Spinal cord (tissue), 9 donors: ENCODE measurements at regions not wholly inside any gene's neighbourhood (a gene's known extent, or its start where the extent isn't known, plus 50 kb on each side); places are given as distances from the start of the nearest gene placed in this dataset.

Source experiments
- DNase-seq, 6 donors: peaks; one replicate each; pipeline versions ENCODE4 v3.0.0 to v3.0.0-alpha.2; 2013 to 2015; ENCODE audit warnings: low spot score in 6 of 6, low read depth in 4 of 6
- H3K27ac ChIP-seq: one replicate; pipeline ENCODE4 v1.5.1; 2013; ENCODE audit warnings: low read depth, low read length, control low read depth
- H3K27me3 ChIP-seq: one replicate; pipeline ENCODE4 v1.6.1; 2013; ENCODE audit warnings: low read length; ENCODE audit not compliant: control insufficient read depth, insufficient read depth
- H3K36me3 ChIP-seq: one replicate; pipeline ENCODE4 v1.6.1; 2013; ENCODE audit warnings: low read length; ENCODE audit not compliant: control insufficient read depth, insufficient read depth
- H3K4me1 ChIP-seq: one replicate; pipeline ENCODE4 v1.6.1; 2013; ENCODE audit warnings: low read length; ENCODE audit not compliant: control insufficient read depth, insufficient read depth
- H3K4me3 ChIP-seq: one replicate; pipeline ENCODE4 v1.5.1; 2013; ENCODE audit warnings: low read depth, low read length, control low read depth
- H3K9me3 ChIP-seq: one replicate; pipeline ENCODE4 v1.6.1; 2013; ENCODE audit warnings: low read length; ENCODE audit not compliant: control insufficient read depth, insufficient read depth
- WGBS: methylation state at CpG from one replicate; pipeline ENCODE4 v1.1.5; 2013; ENCODE audit warnings: missing lambda C conversion rate; ENCODE audit not compliant: insufficient coverage; 5-methylcytosine and 5-hydroxymethylcytosine counted together
- donor health status: healthy.

DNA sequence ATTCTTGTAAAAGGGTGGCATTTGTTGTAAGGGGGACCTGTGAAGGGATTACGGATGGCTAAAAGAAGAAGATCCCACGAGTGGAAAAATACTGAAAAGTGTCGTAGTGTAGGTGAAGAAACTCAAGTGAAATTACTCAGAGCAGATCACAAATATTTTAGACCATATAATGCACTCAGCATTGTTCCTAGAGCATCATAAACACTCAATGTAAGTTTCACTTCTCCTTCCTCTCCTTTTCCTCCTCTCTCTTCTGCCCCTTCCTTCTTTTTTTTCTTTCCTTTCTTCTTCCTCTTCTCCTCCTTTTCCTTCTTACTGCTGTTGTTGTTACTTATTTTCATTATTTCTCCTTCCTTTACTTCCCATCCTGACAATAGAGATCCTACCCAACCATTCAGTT, 445.6 kb downstream of the ADAMTS20 start:
- Histone ChIP-seq H3K4me1 (no peaks in the 10 kb centered on the region), H3K27me3 (no peaks in the 10 kb centered on the region), H3K9me3 (no peaks in the 10 kb centered on the region), H3K27ac (no peak overlapping the region), H3K4me3 (no peak overlapping the region), H3K36me3 (no peaks in the 10 kb centered on the region)
- no CpG with 5 or more reads among the region's 3 CpGs for WGBS
- DNase-seq = no peak

DNA sequence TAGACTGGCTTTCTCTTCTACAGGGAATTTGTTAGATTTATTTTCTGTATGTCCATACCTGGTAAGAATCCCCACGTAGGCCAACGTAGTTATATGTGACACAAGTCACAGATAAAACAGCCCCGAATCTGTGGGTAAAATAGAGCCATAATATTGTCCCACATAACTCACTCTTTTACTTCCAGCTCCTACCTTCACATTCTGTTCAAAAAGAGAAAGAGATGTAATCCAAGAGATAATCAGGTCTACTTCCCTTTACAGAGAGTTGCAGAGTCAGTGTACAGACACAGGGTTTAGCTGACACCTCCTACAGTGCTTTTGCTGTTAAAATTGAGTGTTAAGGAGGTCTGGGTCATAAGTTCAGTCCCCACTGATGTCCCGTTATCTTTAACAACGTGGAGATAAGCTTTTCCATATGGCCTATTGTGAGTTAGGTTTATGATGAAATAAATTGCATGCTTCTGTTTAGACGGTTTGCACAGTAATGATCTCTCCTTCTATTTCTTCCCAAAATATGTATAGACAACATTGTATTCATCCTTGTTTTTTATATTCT, 446.5 kb downstream of the ADAMTS20 start:
- Histone ChIP-seq H3K4me3 (no peak overlapping the region), H3K4me1 (no peaks in the 10 kb centered on the region), H3K27me3 (no peaks in the 10 kb centered on the region), H3K27ac (no peak overlapping the region), H3K9me3 (no peaks in the 10 kb centered on the region), H3K36me3 (no peaks in the 10 kb centered on the region)
- no CpG with 5 or more reads among the region's 6 CpGs for WGBS
- no peak for DNase-seq

DNA sequence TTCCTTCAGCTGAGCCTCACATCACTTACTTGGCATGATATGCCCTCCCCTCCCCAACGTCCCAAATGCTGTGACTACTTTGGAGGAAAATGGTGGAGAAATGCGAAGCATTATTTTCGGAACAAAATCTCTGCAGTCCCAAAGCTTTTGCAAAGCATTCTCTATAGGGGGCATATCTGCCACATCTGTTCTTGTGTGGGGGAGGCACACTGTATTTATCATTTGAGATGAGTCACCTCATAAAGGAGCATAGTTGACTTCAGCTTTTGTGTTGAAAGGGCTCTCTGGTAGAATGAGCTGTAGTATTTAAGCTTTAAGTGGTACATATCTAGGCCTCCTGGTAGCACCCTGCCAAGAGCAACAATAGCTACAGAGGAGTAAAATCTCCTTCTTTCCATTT, 447.5 kb downstream of the ADAMTS20 start:
- peak in 1 of 6 donors; percentile 29 for DNase-seq
- Histone ChIP-seq H3K4me3 (no peak overlapping the region), H3K4me1 (no peaks in the 10 kb centered on the region), H3K9me3 (no peaks in the 10 kb centered on the region), H3K27ac (no peak overlapping the region), H3K27me3 (no peaks in the 10 kb centered on the region), H3K36me3 (no peaks in the 10 kb centered on the region)
- WGBS = 90% methylated on average over 2 of the region's 3 CpGs

DNA sequence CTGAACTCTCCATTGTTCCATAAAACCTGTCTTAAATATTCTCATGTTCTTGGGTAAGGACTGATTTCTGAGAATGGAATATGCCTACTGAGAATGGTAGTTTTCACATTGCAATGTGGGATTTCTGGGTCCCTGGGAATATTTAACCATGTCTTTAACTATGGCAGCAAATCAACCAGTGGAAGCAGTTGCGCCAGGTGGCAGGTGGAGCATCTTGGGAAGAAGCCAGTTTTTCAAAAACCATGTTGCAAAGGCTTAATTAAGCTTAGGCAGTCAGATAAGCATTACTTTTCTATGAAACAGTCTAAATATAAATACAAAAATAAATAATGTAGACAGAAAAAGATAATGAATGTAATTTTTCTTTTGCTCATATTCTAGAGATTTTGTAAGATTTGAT, 448.1 kb downstream of the ADAMTS20 start:
- no peak overlapping the region for H3K4me3 ChIP-seq
- H3K36me3 ChIP-seq = no peaks in the 10 kb centered on the region
- DNase-seq = peak in 1 of 6 donors; percentile 40
- no peak overlapping the region for H3K27ac ChIP-seq
- no CpG with 5 or more reads among the region's 1 CpG for WGBS
- no peaks in the 10 kb centered on the region for H3K4me1 ChIP-seq
- H3K27me3 ChIP-seq = no peaks in the 10 kb centered on the region
- no peaks in the 10 kb centered on the region for H3K9me3 ChIP-seq

DNA sequence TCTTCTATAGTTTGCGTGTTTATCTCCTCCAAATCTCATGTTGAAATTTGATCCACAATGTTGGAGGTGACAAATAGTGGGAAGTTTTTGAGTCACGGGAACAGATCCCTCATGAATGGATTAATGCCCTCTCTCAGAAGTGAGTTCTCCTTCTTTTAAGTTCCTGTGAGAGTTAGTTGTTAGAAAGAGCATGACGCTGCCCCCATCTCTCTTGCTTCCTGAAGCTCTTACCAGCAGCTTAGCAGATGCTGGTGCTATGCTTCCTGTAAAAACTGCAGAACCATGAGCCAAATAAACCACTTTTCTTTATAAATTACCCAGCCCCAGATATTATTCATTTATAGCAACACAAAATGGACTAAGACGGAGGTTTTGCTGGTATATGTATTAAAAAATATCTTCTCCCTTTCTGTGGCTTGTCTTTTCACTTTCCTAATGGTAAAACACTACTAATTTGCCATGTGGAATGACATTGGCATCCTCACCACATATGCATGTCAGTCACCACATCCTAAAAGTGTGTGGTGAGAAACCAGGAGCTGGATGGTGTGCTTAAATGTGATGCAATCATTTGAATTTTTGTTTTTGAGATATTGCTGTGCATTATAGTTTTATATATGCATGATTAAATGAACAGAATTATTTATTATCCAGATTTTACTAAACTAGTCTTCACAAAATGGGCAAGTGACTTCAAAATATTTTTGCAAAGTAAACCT, 449.3 kb downstream of the ADAMTS20 start:
- Histone ChIP-seq H3K9me3 (no peaks in the 10 kb centered on the region), H3K27ac (no peak overlapping the region), H3K4me3 (no peak overlapping the region), H3K27me3 (no peaks in the 10 kb centered on the region), H3K36me3 (no peaks in the 10 kb centered on the region), H3K4me1 (no peaks in the 10 kb centered on the region)
- no peak for DNase-seq
- WGBS = 63% methylated on average over 1 of the region's 4 CpGs

DNA sequence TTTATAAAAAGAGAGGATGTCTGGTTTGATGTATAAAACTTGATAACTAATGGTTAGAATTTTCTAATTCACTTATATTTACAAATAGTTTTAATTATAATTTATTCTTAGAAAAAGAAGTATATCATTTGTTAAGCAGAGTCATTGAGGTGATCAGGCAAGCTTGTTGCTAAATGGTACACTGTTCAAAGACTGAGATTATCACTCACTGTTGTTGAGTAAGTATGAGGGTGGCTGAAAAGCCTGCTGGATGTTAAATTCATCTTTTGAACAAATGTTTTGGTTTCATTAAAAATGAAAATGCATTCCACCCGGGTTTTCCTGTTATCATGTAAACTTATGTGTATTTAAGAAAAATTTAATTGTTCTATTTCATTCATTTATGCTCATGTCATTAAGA, 451.8 kb downstream of the ADAMTS20 start:
- Histone ChIP-seq H3K27ac (no peak overlapping the region), H3K27me3 (no peaks in the 10 kb centered on the region), H3K36me3 (no peaks in the 10 kb centered on the region), H3K9me3 (no peaks in the 10 kb centered on the region), H3K4me3 (no peak overlapping the region), H3K4me1 (no peaks in the 10 kb centered on the region)
- WGBS = no CpG with 5 or more reads among the region's 1 CpG
- no peak for DNase-seq

DNA sequence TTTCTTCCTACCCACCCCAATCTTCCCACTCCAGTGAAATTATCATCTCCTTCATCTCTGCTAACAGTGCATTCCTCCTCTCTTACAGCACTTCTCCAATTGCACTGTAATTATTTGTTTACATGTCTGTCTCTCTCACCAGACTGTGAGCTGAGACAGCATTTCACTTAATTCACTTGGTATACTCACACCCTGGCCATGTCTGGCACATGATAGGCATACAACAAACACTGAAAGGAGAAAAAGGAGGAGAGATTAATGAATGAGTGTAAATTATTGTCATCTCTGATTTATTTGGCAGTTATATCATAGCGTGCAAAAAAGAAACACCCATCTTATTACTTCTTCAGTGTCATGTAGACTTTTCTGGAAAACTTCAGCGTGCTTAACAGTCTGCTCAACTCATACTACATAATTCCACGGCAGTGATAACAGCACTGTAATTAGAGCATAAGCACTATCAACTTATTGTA, 452.3 kb downstream of the ADAMTS20 start:
- H3K27ac ChIP-seq = no peak overlapping the region
- H3K4me1 ChIP-seq = no peaks in the 10 kb centered on the region
- no peaks in the 10 kb centered on the region for H3K27me3 ChIP-seq
- H3K9me3 ChIP-seq = no peaks in the 10 kb centered on the region
- WGBS = no CpG with 5 or more reads among the region's 3 CpGs
- no peak overlapping the region for H3K4me3 ChIP-seq
- no peak for DNase-seq
- no peaks in the 10 kb centered on the region for H3K36me3 ChIP-seq

GRCh38 chr12:43098766-43099550, 453.0 kb downstream of the ADAMTS20 start:
- no peak overlapping the region for H3K27ac ChIP-seq
- no peaks in the 10 kb centered on the region for H3K36me3 ChIP-seq
- WGBS = 100% methylated on average over 1 of the region's 7 CpGs
- H3K4me3 ChIP-seq = no peak overlapping the region
- no peaks in the 10 kb centered on the region for H3K4me1 ChIP-seq
- H3K9me3 ChIP-seq = no peaks in the 10 kb centered on the region
- DNase-seq = no peak
- no peaks in the 10 kb centered on the region for H3K27me3 ChIP-seq

- Histone ChIP-seq H3K27ac (no peak overlapping the region), H3K4me1 (no peaks in the 10 kb centered on the region), H3K9me3 (no peaks in the 10 kb centered on the region), H3K4me3 (no peak overlapping the region), H3K36me3 (no peaks in the 10 kb centered on the region), H3K27me3 (no peaks in the 10 kb centered on the region)
- no peak for DNase-seq
These were observed 453.9 kb downstream of the ADAMTS20 start for GRCh38 chr12:43098071-43098470.

DNA sequence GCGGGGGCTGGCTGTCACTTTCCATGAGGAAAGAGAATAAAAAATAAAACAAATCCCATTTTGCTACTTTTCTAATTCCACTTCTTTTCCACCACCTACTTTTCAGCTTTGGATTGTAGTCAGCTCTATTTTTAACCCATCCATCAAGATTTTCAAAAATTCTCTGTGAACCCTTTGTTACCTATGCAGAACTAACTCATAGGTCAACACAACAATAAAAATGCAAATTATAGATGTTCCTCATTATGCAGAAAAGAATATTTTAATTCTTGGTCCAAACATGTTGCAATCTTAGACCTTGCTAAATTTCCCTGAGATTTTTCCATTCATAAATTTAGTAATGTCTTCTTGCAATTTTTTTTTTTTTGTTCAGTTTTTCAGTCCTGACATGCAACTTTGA, 454.5 kb downstream of the ADAMTS20 start:
- H3K4me3 ChIP-seq = no peak overlapping the region
- no peaks in the 10 kb centered on the region for H3K27me3 ChIP-seq
- H3K36me3 ChIP-seq = no peaks in the 10 kb centered on the region
- H3K9me3 ChIP-seq = no peaks in the 10 kb centered on the region
- no peaks in the 10 kb centered on the region for H3K4me1 ChIP-seq
- H3K27ac ChIP-seq = no peak overlapping the region
- WGBS = no CpG with 5 or more reads among the region's 1 CpG
- no peak for DNase-seq
